ENCODE measurements at regions not wholly inside any gene's neighbourhood (a gene's known extent, or its start where the extent isn't known, plus 50 kb on each side); places are given as distances from the start of the nearest gene placed in this dataset.

GRCh38 chr19:27647423-27647822, 1565.5 kb downstream of the UQCRFS1 start:
- no peak for TF ChIP-seq POLR2A (IDR thresholded peaks at IDR 0.05)
- TF ChIP-seq, protein P1, sequence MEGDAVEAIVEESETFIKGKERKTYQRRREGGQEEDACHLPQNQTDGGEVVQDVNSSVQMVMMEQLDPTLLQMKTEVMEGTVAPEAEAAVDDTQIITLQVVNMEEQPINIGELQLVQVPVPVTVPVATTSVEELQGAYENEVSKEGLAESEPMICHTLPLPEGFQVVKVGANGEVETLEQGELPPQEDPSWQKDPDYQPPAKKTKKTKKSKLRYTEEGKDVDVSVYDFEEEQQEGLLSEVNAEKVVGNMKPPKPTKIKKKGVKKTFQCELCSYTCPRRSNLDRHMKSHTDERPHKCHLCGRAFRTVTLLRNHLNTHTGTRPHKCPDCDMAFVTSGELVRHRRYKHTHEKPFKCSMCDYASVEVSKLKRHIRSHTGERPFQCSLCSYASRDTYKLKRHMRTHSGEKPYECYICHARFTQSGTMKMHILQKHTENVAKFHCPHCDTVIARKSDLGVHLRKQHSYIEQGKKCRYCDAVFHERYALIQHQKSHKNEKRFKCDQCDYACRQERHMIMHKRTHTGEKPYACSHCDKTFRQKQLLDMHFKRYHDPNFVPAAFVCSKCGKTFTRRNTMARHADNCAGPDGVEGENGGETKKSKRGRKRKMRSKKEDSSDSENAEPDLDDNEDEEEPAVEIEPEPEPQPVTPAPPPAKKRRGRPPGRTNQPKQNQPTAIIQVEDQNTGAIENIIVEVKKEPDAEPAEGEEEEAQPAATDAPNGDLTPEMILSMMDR (IDR thresholded peaks at IDR 0.05): no peak

Measured in heart left ventricle (tissue), 13 donors.